HAP-1 (cell line): ENCODE measurements at regions not wholly inside any gene's neighbourhood (a gene's known extent, or its start where the extent isn't known, plus 50 kb on each side); places are given as distances from the start of the nearest gene placed in this dataset.
A peak's percentile ranks its signal among the peaks of the same experiment; 100 is the strongest.
"Not testable (repeated sequence)": the region's sequence is repeated elsewhere in the genome, so short reads cannot be mapped to it uniquely, and the experiment has no call there.

Experiments used
- DNase-seq, 2 experiments: peaks; one replicate each; pipeline ENCODE4 v3.0.0-alpha.2; 2016 to 2020; ENCODE audit warnings: low spot score in 2 of 2
- H3K27me3 ChIP-seq: fragments of 250-450 bp; sonication (Bioruptor Pico); 2 replicates; pipeline ENCODE4 v1.5.1; 2020; ENCODE audit warnings: low read depth, mild to moderate bottlenecking, moderate library complexity
- H3K36me3 ChIP-seq: fragments of 250-450 bp; sonication (Bioruptor Pico); replicated peaks from 2 replicates; pipeline ENCODE4 v1.5.1; 2020; ENCODE audit warnings: mild to moderate bottlenecking
- H3K4me1 ChIP-seq: fragments of 250-450 bp; sonication (Bioruptor Pico); 2 replicates; pipeline ENCODE4 v1.5.1; 2020; ENCODE audit warnings: mild to moderate bottlenecking
- H3K4me3 ChIP-seq: fragments of 250-450 bp; sonication (Bioruptor Pico); 2 replicates; pipeline ENCODE4 v1.5.1; 2020; ENCODE audit warnings: mild to moderate bottlenecking, moderate library complexity
- H3K9me3 ChIP-seq: fragments of 250-450 bp; sonication (Bioruptor Pico); 2 replicates; pipeline ENCODE4 v1.5.1; 2020; ENCODE audit warnings: mild to moderate bottlenecking, moderate library complexity
- in situ Hi-C: fragments of 300-500 bp; cut with MboI; formaldehyde crosslinking; loops from 3 replicates; pipeline ENCODE4 v1.14.3; 2020; ENCODE audit warnings: low sequenced_read_pairs, inconsistent platforms, mixed read lengths

DNA sequence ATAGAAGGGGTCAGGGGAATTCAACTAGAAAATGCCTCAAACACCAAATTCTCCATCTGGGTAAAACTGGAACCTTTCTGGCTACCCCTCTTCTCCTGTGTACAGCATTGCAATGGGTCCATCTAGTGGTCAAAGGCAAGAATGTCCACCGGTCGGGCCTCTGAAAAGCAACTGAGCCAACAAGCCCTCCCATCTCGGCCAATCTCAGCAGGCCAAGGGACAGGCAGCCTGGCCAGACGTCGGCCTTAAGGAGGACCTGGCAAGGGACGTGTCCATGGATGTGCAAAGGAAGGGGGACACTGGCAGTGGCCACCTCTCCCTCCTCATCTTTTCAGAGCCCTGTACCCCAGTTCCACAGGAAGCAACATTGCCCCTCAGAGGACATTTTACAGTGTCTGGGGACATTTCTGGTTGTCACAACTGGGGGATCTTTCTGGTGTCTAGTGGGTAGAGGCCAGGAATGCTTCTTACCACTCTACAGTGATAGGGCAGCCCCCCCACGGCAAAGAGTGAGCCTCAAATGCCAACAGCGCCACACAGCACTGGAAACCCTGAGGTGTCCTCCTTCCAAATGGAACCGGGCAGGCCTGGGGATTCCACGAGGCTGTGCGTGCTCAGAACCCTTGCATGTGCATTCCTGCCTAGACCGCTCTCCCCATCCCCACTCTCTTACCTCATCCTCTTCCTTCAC, 99.8 kb upstream of the FOXA2 start:
- Histone ChIP-seq H3K4me1 (no peaks in the 10 kb centered on the region), H3K36me3 (no peaks in the 10 kb centered on the region), H3K9me3 (no peaks in the 10 kb centered on the region), H3K27me3 (no peaks in the 10 kb centered on the region), H3K4me3 (no peak overlapping the region)
- in situ Hi-C loops = loop anchor here (10.0 kb wide), 1 partner anchor 349 kb away; no protein-coding TSS in a partner anchor
- peak; percentile 32 to 56 for DNase-seq

DNA sequence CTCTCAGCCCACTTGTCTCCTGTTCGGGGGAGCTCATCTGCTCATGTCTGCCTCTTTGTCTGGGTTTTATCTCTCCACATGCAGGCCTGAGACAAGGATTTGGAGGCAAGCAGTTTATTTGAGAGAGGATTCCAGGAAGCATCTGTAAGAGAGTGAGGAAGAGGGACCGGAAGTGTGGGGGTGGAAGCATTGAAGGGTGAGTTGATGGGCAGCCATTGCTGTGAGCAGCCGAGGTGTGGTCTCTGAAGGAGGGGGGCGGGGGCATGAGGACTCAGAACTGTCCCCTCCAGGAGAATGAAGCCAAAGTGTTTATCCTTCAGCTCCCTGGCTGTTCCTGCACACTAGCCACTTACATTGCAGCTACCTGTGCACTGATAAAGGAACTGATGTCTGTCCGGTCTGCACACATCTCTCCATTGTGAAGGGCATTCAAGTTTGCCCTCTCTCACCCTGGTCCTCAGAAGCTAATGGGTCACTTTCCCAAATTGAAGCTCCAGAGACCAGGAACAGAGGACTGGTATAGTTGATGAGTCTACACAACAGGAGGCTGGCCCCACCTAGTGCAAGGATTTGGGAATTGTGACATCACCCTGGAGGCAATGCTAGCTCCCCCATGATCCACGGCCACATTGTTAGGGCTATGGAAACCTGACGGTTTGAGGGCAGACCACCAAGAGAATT, 100.5 kb upstream of the FOXA2 start:
- DNase-seq = no peak
- H3K9me3 ChIP-seq = no peaks in the 10 kb centered on the region
- H3K4me1 ChIP-seq = no peaks in the 10 kb centered on the region
- in situ Hi-C loops = loop anchor here (10.0 kb wide), 1 partner anchor 350 kb away; no protein-coding TSS in a partner anchor
- H3K27me3 ChIP-seq = no peaks in the 10 kb centered on the region
- H3K36me3 ChIP-seq = no peaks in the 10 kb centered on the region
- no peak overlapping the region for H3K4me3 ChIP-seq

DNA sequence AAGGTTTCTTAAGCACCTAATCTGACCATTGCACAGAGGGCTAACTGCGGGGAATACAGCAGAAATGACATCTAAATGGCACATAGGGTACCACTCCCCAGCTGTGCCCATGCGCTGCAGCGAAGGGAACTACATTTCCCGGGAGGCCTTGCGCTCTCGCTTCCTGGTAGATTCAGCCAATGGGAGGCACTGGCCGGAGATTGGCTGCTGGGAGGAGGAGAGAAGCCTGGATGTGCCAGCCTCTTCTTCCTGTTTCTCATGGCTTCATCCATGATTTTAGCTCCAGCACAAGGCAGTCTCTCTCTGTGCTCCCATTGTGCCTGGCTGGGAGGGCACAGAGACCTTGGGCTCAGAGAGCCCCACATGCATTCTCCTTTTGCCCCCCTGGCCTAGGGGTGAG, 101.7 kb upstream of the FOXA2 start:
- Histone ChIP-seq H3K27me3 (no peaks in the 10 kb centered on the region), H3K36me3 (no peaks in the 10 kb centered on the region), H3K9me3 (no peaks in the 10 kb centered on the region), H3K4me3 (no peak overlapping the region), H3K4me1 (no peaks in the 10 kb centered on the region)
- peak; percentile 4 to 37 for DNase-seq
- in situ Hi-C loops = loop anchor here (10.0 kb wide), 1 partner anchor 351 kb away; no protein-coding TSS in a partner anchor

DNA sequence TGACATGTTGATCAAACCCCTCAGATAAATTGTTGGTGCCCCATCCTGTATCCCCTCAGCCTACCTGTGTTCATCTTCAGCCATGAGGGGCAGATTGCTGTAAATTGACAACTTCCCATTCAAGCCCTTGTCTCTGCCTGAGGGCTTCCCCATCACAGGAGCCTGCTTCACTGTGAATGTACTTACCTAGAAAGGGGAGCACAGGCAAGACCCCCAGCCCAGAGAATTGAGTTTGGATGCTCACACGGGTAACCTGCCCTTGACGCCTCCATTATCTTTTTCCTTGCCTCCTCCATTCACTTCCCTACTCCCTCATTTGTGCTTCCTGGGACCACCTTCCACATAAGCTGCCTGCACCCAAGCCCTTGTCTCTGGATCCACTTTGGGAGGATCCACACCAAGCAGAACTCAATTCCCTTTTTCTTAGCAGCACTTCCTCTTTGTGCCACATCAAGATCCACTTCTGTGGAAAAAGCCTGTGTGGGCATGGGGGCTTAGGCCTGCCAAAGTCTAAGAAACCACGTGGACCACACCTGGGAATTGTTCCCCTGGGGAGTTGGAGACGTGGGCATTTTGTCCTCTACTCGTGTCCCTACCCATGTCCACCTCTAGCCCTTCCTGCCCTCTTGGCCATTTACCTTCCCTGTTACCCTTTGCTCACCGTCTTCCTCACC, 103.4 kb upstream of the FOXA2 start:
- in situ Hi-C loops = loop anchor here (10.0 kb wide), 1 partner anchor 353 kb away; no protein-coding TSS in a partner anchor
- no peaks in the 10 kb centered on the region for H3K9me3 ChIP-seq
- H3K4me1 ChIP-seq = no peaks in the 10 kb centered on the region
- H3K36me3 ChIP-seq = no peaks in the 10 kb centered on the region
- DNase-seq = no peak
- no peak overlapping the region for H3K4me3 ChIP-seq
- no peaks in the 10 kb centered on the region for H3K27me3 ChIP-seq

- Histone ChIP-seq H3K4me3 (no peak overlapping the region), H3K27me3 (no peaks in the 10 kb centered on the region), H3K9me3 (no peaks in the 10 kb centered on the region), H3K36me3 (no peaks in the 10 kb centered on the region), H3K4me1 (no peaks in the 10 kb centered on the region)
- no peak for DNase-seq
- in situ Hi-C loops = loop anchor here (10.0 kb wide), 1 partner anchor 354 kb away; no protein-coding TSS in a partner anchor
These were observed 104.1 kb upstream of the FOXA2 start for GRCh38 chr20:22688485-22688884.

DNA sequence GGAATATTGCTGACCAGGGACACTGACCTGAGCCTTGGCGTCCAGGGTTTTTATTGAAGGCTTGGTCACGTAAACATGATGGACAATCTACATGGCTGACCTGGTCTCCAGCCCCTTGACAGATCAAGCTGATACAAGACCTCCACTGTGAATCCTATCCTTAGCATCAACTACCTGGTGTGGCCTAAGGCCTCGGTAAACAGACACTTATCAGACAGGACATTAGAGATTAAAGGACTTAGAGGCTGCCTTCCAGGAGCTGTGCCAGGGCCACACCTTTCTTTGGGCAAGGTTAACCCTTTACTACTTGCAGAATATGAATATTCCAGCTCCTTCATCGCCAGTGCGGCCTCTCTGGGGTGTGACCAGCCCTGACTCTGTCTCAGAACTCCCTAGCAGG, 104.9 kb upstream of the FOXA2 start:
- H3K4me1 ChIP-seq = no peaks in the 10 kb centered on the region
- no peak for DNase-seq
- in situ Hi-C loops = loop anchor here (10.0 kb wide), 1 partner anchor 354 kb away; no protein-coding TSS in a partner anchor

DNA sequence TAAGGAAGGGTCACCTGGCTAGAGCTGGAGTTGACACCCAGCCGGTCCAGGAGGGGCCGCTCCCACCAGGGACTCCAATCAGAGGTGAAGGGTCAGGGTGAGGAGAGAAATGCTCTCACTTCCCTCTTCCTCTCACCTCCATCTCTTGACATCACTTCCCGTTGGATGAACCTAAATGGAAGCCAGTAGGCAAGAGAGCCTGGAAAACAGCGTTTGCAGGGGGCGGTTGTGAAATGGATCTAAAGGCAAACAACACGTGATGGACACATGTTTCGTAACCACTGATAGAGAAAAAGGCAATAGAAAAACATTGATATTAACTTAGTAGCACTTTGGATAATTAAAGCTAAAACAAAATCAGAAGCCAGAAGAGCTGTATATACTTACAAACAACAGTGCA, 105.6 kb upstream of the FOXA2 start:
- in situ Hi-C loops = loop anchor here (5.0 to 10.0 kb wide), 2 partner anchors 355 to 652 kb away; no protein-coding TSS in a partner anchor
- H3K9me3 ChIP-seq = no peaks in the 10 kb centered on the region
- H3K4me1 ChIP-seq = no peaks in the 10 kb centered on the region
- H3K36me3 ChIP-seq = no peaks in the 10 kb centered on the region
- no peak for DNase-seq
- no peaks in the 10 kb centered on the region for H3K27me3 ChIP-seq
- no peak overlapping the region for H3K4me3 ChIP-seq

More for the DNA sequence above, 104.9 kb upstream of the FOXA2 start:
- H3K4me3 ChIP-seq = no peak overlapping the region
- no peaks in the 10 kb centered on the region for H3K9me3 ChIP-seq
- H3K36me3 ChIP-seq = no peaks in the 10 kb centered on the region
- no peaks in the 10 kb centered on the region for H3K27me3 ChIP-seq

- H3K36me3 ChIP-seq = no peaks in the 10 kb centered on the region
- H3K4me1 ChIP-seq = no peaks in the 10 kb centered on the region
- no peak for DNase-seq
- H3K27me3 ChIP-seq = no peaks in the 10 kb centered on the region
- in situ Hi-C loops = loop anchor here (5.0 kb wide), 1 partner anchor 652 kb away; no protein-coding TSS in a partner anchor
- no peaks in the 10 kb centered on the region for H3K9me3 ChIP-seq
- no peak overlapping the region for H3K4me3 ChIP-seq
These were observed 106.3 kb upstream of the FOXA2 start for GRCh38 chr20:22690616-22691179.

GRCh38 chr20:22691369-22692118, 107.2 kb upstream of the FOXA2 start:
- DNase-seq = peak; percentile 46 to 70
- no peaks in the 10 kb centered on the region for H3K4me1 ChIP-seq
- no peaks in the 10 kb centered on the region for H3K27me3 ChIP-seq
- H3K9me3 ChIP-seq = no peaks in the 10 kb centered on the region
- H3K36me3 ChIP-seq = no peaks in the 10 kb centered on the region
- in situ Hi-C loops = loop anchor here (5.0 kb wide), 1 partner anchor 651 kb away; no protein-coding TSS in a partner anchor
- no peak overlapping the region for H3K4me3 ChIP-seq

DNA sequence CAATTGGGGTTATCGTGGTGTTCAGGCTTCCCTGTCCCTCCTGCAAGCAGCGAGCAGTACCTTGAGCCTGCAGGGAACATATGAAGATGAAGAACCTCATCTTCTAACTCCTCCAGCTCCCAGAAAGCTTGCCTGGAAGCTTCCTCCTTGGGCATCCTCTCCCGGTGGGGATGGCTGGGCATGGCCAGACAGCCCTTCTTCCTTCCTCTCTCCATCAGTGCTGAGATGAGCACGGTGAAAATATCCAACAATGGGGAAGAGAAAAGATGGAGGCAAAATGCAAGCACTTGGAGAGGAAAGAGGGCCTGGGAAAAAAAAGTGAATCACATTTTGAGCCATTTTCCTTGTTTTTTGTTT, 107.7 kb upstream of the FOXA2 start:
- DNase-seq = no peak
- no peaks in the 10 kb centered on the region for H3K27me3 ChIP-seq
- H3K4me1 ChIP-seq = no peaks in the 10 kb centered on the region
- H3K36me3 ChIP-seq = no peaks in the 10 kb centered on the region
- in situ Hi-C loops = loop anchor here (5.0 kb wide), 1 partner anchor 650 kb away; no protein-coding TSS in a partner anchor
- no peaks in the 10 kb centered on the region for H3K9me3 ChIP-seq
- H3K4me3 ChIP-seq = no peak overlapping the region

GRCh38 chr20:22692620-22693019, 108.2 kb upstream of the FOXA2 start:
- not testable (repeated sequence) for H3K4me3 ChIP-seq, DNase-seq, H3K9me3 ChIP-seq, H3K4me1 ChIP-seq, H3K27me3 ChIP-seq, H3K36me3 ChIP-seq
- in situ Hi-C loops = loop anchor here (5.0 kb wide), 1 partner anchor 650 kb away; no protein-coding TSS in a partner anchor

DNA sequence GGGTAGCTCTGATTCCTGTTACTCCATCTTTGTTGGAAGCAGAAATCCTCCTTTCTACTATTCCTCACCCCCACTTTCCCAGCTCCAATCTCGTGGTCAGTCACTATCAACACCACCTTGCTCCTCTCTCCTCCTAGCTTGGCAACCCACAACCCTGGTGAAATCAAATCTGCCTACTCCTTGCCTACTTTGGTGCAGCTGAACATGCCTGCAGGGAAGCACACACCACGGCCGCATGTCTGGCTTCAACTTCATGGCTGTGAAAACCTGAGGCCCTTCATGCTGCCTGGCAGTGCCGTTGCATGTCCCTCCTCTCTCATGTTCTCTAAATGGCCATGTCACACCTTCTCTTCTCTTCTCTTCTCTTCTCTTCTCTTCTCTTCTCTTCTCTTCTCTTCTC, 112.4 kb upstream of the FOXA2 start:
- in situ Hi-C loops = no loop called here
- no peak for DNase-seq

DNA sequence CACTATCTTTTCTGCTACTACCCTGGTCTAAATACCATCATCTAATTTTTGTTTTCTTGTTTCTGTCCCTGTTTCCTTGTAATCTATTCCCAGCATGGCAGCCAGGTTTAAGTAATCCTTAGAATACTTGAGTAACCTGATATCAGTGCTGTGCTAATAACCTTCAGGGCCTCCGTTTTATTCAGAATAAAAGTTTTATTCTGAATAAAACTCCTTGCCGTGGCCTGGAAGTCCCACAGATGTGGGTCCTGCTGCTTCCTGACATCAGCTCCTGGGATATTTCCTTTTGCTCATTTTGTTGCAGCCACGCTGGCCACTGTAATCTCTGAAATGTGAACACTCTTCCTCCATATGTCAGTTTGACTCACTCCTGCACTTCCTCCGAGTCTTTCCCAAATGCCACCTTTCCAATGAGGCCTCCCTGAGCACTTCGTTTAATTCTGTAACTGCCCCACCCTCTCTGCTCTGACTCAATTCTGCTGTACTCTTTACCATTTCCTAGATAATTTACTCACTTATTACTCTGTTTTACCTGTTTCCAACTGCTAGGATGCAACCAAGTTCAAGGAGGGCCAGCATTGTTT, 114.0 kb upstream of the FOXA2 start:
- no peaks in the 10 kb centered on the region for H3K4me1 ChIP-seq
- no peaks in the 10 kb centered on the region for H3K27me3 ChIP-seq
- H3K36me3 ChIP-seq = no peaks in the 10 kb centered on the region
- H3K4me3 ChIP-seq = no peak overlapping the region
- no peak for DNase-seq
- no peaks in the 10 kb centered on the region for H3K9me3 ChIP-seq
- in situ Hi-C loops = no loop called here

More for the DNA sequence above, 112.4 kb upstream of the FOXA2 start:
- Histone ChIP-seq H3K4me3 (no peak overlapping the region), H3K36me3 (no peaks in the 10 kb centered on the region), H3K27me3 (no peaks in the 10 kb centered on the region), H3K9me3 (no peaks in the 10 kb centered on the region), H3K4me1 (no peaks in the 10 kb centered on the region)
